Progenitor cell of endocrine pancreas (in vitro differentiated cells): ENCODE measurements at regions not wholly inside any gene's neighbourhood (a gene's known extent, or its start where the extent isn't known, plus 50 kb on each side); places are given as distances from the start of the nearest gene placed in this dataset.
"Not testable (repeated sequence)": the region's sequence is repeated elsewhere in the genome, so short reads cannot be mapped to it uniquely, and the experiment has no call there.

ENCODE experiments used
- DNase-seq: peaks from one replicate; pipeline ENCODE4 v3.0.0; 2021; ENCODE audit warnings: low spot score; ENCODE audit not compliant: unreplicated experiment
- H3K27ac Mint-ChIP-seq: 2 replicates; pipeline ENCODE4 v1.8.0; 2021; ENCODE audit warnings: mild to moderate bottlenecking, moderate library complexity, mixed read lengths
- H3K27me3 Mint-ChIP-seq: 2 replicates; pipeline ENCODE4 v1.8.0; 2021; ENCODE audit warnings: mixed read lengths
- H3K36me3 Mint-ChIP-seq: 2 replicates; pipeline ENCODE4 v1.8.0; 2022; ENCODE audit warnings: mixed read lengths; ENCODE audit not compliant: insufficient read depth
- H3K4me1 Mint-ChIP-seq: 2 replicates; pipeline ENCODE4 v1.8.0; 2021; ENCODE audit warnings: low read depth, mixed read lengths
- H3K4me3 Mint-ChIP-seq: 2 replicates; pipeline ENCODE4 v1.8.0; 2021; ENCODE audit warnings: low read depth, mild to moderate bottlenecking, moderate library complexity, mixed read lengths
- H3K9me3 Mint-ChIP-seq: 2 replicates; pipeline ENCODE4 v1.8.0; 2021; ENCODE audit warnings: low read depth, mixed read lengths
- TF ChIP-seq, protein P1 (sequence below): fragments of 200-600 bp; sonication (generic); IDR thresholded peaks from one replicate; pipeline ENCODE4 v1.5.0; 2021; ENCODE audit warnings: antibody characterized with exemption, mild to moderate bottlenecking; ENCODE audit not compliant: unreplicated experiment

DNA sequence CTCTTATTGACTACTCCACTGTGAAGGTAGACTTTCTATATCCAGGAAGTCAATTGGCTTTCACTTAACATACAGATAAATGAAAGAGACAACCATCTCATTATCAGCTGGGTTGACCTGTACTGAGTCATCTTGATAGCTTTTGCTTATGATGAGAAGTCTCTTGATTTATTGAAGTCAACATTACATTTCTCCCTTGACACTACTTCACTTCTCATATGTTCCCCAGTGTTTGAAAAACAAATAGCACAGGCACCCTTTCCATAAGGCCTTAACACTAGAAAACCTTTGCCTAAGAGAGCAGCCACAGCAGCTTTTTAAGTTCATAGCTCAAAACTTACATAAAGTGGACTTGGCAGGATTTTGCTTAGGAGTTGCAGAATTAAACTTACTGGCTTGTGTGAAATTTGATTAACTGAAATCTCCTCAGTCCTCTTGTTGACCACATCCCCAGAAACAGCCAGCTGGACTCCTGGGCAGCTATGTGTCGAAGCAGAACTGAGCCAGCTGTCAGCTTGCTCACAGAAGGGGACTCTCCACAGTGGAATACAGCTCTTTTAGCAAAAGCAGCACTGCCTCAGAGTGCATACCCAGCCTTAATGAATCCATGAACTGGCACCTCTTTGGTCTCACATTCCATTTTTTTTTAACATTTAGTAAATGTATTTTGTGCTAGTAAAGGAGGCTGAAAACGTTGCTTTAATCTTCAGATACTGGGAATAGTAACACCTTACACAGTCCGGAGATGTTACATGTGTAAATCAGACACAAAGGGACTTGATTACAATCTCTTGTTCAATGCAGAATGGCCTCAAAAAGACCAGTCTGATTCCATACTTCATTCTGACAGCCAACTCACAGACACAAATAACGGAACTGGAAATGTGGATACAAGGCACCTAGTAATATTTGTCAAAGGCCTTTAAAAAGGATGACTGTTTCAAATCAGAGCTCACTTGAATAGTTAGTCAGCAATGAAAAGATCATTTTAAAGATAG is 1532.7 kb downstream of the HACE1 start:
- Mint-ChIP-seq H3K27me3 (no peaks in the 10 kb centered on the region), H3K9me3 (no peaks in the 10 kb centered on the region), H3K4me1 (no peaks in the 10 kb centered on the region), H3K36me3 (no peaks in the 10 kb centered on the region), H3K27ac (no peak overlapping the region), H3K4me3 (no peak overlapping the region)
- DNase-seq, result no peak
- TF ChIP-seq, protein P1, sequence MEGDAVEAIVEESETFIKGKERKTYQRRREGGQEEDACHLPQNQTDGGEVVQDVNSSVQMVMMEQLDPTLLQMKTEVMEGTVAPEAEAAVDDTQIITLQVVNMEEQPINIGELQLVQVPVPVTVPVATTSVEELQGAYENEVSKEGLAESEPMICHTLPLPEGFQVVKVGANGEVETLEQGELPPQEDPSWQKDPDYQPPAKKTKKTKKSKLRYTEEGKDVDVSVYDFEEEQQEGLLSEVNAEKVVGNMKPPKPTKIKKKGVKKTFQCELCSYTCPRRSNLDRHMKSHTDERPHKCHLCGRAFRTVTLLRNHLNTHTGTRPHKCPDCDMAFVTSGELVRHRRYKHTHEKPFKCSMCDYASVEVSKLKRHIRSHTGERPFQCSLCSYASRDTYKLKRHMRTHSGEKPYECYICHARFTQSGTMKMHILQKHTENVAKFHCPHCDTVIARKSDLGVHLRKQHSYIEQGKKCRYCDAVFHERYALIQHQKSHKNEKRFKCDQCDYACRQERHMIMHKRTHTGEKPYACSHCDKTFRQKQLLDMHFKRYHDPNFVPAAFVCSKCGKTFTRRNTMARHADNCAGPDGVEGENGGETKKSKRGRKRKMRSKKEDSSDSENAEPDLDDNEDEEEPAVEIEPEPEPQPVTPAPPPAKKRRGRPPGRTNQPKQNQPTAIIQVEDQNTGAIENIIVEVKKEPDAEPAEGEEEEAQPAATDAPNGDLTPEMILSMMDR, result no peak

DNA sequence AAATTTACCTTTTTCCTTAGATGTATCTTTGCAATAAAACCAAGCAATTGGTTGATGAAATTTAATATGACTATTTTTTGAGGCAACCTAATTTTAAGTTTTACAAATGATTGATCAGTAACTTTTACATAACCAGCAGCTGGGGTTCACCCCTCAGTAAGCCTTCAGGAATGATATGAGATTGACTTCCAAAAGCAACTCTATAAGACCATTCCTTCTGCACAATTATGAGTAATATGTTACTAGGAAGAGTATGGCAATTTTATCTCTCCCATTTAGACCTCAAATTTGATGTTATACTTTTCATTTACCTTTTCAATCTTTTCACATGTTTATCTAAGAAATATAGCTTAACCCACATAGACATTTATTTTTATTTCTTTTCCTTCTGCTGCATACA is 1546.3 kb downstream of the HACE1 start:
- H3K27ac Mint-ChIP-seq, result no peak overlapping the region
- no peaks in the 10 kb centered on the region for H3K4me1 Mint-ChIP-seq
- H3K9me3 Mint-ChIP-seq, result peaks cover 6% of the 10 kb centered on the region
- no peak overlapping the region for H3K4me3 Mint-ChIP-seq
- TF ChIP-seq, protein P1, result no peak
- H3K36me3 Mint-ChIP-seq, result no peaks in the 10 kb centered on the region
- no peaks in the 10 kb centered on the region for H3K27me3 Mint-ChIP-seq
- DNase-seq, result no peak

DNA sequence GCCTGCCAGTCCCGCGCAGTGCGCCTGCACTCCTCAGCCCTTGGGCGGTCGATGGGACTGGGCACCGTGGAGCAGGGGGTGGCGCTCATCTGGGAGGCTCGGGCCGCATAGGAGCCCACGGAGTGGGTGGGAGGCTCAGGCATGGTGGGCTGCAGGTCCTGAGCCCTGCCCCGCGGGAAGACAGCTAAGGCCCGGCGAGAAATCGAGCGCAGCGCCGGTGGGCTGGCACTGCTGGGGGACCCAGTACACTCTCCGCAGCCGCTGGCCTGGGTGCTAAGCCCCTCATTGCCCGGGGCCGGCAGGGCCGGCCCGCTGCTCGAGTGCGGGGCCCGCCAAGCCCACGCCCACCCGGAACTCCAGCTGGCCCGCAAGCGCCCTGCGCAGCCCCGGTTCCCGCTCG is 1565.3 kb downstream of the HACE1 start:
- H3K36me3 Mint-ChIP-seq, result not testable (repeated sequence)

DNA sequence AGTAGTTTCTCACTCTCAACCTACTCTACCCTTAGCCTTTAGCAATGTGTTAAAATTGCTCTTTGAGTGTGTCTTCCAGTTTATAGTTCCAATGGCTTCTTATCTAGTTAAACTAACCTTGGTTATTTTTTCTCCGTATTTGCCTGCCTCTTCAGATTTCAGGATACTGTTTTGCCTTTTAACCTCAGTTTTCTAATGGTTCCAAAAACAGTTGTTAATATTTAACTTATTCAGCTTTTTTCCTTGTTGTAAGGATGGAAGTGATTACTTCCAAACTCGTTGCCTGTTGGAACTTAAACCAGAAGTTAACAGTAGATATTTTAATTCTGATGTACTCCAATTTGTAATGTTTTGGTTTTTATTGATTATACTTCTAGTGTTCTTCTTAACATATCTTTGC is 1574.9 kb downstream of the HACE1 start:
- no peak for DNase-seq
- peaks cover 1% of the 10 kb centered on the region for H3K36me3 Mint-ChIP-seq
- H3K4me3 Mint-ChIP-seq, result no peak overlapping the region
- H3K4me1 Mint-ChIP-seq, result no peaks in the 10 kb centered on the region
- H3K27me3 Mint-ChIP-seq, result no peaks in the 10 kb centered on the region
- TF ChIP-seq, protein P1, result no peak
- no peak overlapping the region for H3K27ac Mint-ChIP-seq
- peaks cover 11% of the 10 kb centered on the region for H3K9me3 Mint-ChIP-seq

More for the DNA sequence above, 1565.3 kb downstream of the HACE1 start:
- H3K27ac Mint-ChIP-seq, H3K4me1 Mint-ChIP-seq, H3K9me3 Mint-ChIP-seq, H3K4me3 Mint-ChIP-seq, H3K27me3 Mint-ChIP-seq, DNase-seq: not testable (repeated sequence)

DNA sequence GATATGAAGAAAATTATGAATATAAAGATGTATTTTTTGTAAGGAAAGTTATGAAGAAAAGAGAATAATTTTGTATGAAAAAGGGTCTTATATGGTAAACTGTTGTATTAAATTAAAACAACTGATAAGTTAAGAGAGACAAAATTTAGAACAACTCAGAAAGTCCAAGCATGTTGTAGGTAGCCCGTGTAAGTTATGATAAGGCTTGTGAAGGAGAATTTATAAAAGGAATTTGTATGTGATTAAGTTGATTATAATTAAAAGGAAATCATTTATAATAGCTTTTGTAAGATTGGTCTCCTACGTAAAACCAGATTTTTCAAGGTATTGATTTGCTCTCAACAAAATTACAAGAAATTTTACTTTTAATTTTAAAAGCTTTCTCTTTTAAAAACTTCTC is 1579.3 kb downstream of the HACE1 start:
- DNase-seq, result no peak
- H3K4me1 Mint-ChIP-seq, result no peaks in the 10 kb centered on the region
- H3K27me3 Mint-ChIP-seq, result no peaks in the 10 kb centered on the region
- peaks cover 23% of the 10 kb centered on the region for H3K9me3 Mint-ChIP-seq
- TF ChIP-seq, protein P1, result no peak
- H3K27ac Mint-ChIP-seq, result no peak overlapping the region
- peaks cover 1% of the 10 kb centered on the region for H3K36me3 Mint-ChIP-seq
- H3K4me3 Mint-ChIP-seq, result no peak overlapping the region

DNA sequence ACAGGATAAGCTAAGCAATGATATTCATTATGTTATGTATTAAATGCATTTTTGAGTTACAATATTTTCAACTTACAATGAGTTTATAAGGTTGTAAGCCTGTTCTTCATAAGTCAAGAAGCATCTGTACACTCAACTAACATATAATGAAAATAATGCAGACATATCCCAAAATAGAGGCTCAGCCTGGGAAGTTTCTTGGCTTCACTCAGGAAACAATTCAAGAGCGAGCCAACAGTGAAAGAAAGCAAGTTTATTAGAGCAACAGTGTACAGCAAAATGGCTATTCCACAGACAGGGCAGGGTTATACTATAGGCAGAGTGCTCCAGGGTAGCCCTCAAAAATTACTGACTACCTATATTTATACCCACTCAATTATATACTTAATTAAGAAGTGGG is 1581.8 kb downstream of the HACE1 start:
- Mint-ChIP-seq H3K9me3 (peaks cover 23% of the 10 kb centered on the region), H3K4me3 (no peak overlapping the region), H3K27ac (no peak overlapping the region), H3K36me3 (peaks cover 1% of the 10 kb centered on the region), H3K4me1 (peaks cover 3% of the 10 kb centered on the region), H3K27me3 (no peaks in the 10 kb centered on the region)
- TF ChIP-seq, protein P1, result no peak
- DNase-seq, result no peak
